ENCODE measurements at regions not wholly inside any gene's neighbourhood (a gene's known extent, or its start where the extent isn't known, plus 50 kb on each side); places are given as distances from the start of the nearest gene placed in this dataset.

GRCh38 chr14:104421401-104421821 is 158.2 kb upstream of the C14orf180 start:
- Histone ChIP-seq H3K36me3 (ENCODE audit: insufficient read depth, low read length, poor library complexity, severe bottlenecking) (no peaks in the 10 kb centered on the region), H3K4me1 (ENCODE audit: insufficient read depth, low read length, poor library complexity, severe bottlenecking) (no peaks in the 10 kb centered on the region), H3K27ac (ENCODE audit: low read depth, low read length, poor library complexity, severe bottlenecking) (no peak overlapping the region), H3K4me3 (ENCODE audit: low read depth, low read length, poor library complexity, severe bottlenecking) (no peak overlapping the region), H3K9me3 (ENCODE audit: low read depth, low read length, poor library complexity, severe bottlenecking) (no peaks in the 10 kb centered on the region), H3K27me3 (replicated peaks; ENCODE audit: insufficient read depth, low read depth, low read length, poor library complexity) (peaks cover 21% of the 10 kb centered on the region)
- TF ChIP-seq, protein P1, sequence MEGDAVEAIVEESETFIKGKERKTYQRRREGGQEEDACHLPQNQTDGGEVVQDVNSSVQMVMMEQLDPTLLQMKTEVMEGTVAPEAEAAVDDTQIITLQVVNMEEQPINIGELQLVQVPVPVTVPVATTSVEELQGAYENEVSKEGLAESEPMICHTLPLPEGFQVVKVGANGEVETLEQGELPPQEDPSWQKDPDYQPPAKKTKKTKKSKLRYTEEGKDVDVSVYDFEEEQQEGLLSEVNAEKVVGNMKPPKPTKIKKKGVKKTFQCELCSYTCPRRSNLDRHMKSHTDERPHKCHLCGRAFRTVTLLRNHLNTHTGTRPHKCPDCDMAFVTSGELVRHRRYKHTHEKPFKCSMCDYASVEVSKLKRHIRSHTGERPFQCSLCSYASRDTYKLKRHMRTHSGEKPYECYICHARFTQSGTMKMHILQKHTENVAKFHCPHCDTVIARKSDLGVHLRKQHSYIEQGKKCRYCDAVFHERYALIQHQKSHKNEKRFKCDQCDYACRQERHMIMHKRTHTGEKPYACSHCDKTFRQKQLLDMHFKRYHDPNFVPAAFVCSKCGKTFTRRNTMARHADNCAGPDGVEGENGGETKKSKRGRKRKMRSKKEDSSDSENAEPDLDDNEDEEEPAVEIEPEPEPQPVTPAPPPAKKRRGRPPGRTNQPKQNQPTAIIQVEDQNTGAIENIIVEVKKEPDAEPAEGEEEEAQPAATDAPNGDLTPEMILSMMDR (conservative IDR thresholded peaks at IDR 0.05; ENCODE audit: low read depth, low read length): no peak
- TF ChIP-seq EZH2 (IDR thresholded peaks at IDR 0.05; ENCODE audit: borderline replicate concordance, low read depth, low read length, poor library complexity, severe bottlenecking): no peak
- BruUV-seq (replicated peaks): no TSS peak
- ChIA-PET CTCF (no interaction called here), POLR2A (ENCODE audit: low non-redundant PET) (no interaction called here)
- intact Hi-C loops (cut with micrococcal nuclease; ENCODE audit: unreplicated experiment): no loop called here
- DNase-seq (ENCODE audit: low spot score): no peak

DNA sequence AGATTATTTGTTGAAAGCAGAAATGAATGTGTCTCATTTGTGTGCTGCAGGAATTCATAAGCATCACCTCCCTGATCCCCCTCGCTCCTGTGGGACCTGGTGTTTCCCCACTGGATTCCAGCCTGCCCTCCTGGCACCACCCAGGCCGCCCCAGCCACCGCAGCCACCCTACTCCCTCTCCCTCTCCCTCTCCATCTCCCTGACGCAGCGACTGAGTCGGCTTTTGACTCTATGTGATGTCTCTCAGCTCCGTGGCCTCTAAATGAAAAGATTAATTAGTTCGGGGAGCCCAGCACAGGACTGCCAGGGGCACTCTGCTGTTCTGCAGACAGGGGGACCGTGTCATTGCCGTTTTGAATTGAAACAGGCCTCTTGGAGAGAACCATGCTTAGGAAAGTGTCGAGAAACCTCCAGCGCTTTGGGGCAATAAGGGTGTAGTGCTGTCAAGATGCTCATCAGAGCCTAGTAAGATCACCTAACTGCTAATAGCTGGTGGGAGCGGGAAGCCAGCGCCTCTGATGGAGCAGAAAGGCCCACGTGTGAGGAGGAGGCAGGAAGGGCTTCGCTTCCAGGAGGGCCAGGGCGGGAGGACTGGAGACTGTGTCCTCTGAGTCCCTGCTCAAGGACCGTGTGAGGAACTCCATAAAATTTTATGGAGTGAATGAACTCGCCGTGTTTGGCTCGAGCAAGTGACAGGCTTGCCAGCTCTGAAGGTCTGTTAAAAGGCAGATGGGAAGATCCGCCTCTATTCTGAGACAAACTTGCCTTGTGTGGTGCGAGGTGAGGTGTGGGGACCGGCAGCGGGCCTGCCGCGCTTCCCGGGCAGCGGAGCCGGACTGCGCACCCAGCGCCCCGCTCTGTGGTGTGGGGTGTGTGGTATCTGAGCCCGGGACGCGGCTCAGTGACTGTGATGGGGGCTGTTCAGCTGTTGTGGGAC is 157.4 kb upstream of the C14orf180 start:
- intact Hi-C loops (cut with micrococcal nuclease; ENCODE audit: unreplicated experiment): no loop called here
- H3K27me3 ChIP-seq (replicated peaks; ENCODE audit: insufficient read depth, low read depth, low read length, poor library complexity): peaks cover 14% of the 10 kb centered on the region
- CTCF ChIA-PET: interaction anchor here (1.2 kb wide), 1 partner anchor 138 kb away, joined by 3 read pairs; no protein-coding TSS in a partner anchor
- H3K4me1 ChIP-seq (ENCODE audit: insufficient read depth, low read length, poor library complexity, severe bottlenecking): no peaks in the 10 kb centered on the region
- TF ChIP-seq EZH2 (IDR thresholded peaks at IDR 0.05; ENCODE audit: borderline replicate concordance, low read depth, low read length, poor library complexity, severe bottlenecking): no peak
- TF ChIP-seq, protein P1 (conservative IDR thresholded peaks at IDR 0.05; ENCODE audit: low read depth, low read length): no peak
- no peak overlapping the region for H3K4me3 ChIP-seq (ENCODE audit: low read depth, low read length, poor library complexity, severe bottlenecking)
- BruUV-seq (replicated peaks): no TSS peak
- H3K36me3 ChIP-seq (ENCODE audit: insufficient read depth, low read length, poor library complexity, severe bottlenecking): no peaks in the 10 kb centered on the region
- no peak for DNase-seq (ENCODE audit: low spot score)
- H3K27ac ChIP-seq (ENCODE audit: low read depth, low read length, poor library complexity, severe bottlenecking): no peak overlapping the region
- no peaks in the 10 kb centered on the region for H3K9me3 ChIP-seq (ENCODE audit: low read depth, low read length, poor library complexity, severe bottlenecking)
- POLR2A ChIA-PET (ENCODE audit: low non-redundant PET): no interaction called here

DNA sequence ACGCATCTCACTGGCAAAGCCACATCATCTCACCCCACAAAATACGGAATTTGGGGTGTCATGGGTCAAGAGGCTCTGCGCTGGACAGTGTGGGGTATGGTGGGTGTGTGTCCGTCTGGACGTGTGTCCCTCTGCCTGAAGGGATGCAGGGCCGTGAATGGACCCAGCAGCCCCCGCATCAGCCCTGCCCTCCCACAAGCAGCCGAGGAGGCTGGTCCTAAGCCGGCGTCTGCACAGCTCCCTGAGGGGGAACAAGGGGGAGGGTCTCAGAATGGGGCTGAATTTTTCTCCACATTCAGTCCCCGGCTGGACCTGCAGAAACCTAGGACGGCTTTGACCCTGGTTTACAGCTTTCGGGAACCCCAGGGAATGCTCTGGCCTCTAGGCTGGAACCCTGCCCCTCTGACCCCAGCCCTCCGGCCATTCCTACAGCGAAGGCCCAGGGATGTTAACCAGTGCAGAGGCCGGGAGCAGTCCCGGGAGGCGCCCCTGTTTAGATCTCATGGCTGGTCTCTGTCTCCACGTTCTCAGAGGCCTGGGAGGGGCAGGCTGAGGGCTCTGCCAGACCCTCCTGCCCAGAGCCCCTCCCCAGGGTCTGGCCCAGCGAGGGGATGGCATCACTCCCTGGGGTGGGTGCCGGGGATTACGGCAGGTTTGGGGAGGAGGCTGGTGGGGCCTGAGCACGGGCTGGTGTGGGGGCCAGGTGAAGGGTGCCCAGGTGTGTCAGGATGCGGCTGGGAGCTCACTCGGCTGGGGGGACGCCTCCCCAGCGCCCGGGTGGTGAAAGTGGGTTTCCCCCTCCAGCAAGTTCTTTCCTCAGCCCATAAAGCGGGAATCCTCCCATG is 156.5 kb upstream of the C14orf180 start:
- intact Hi-C loops (cut with micrococcal nuclease; ENCODE audit: unreplicated experiment): no loop called here
- CTCF ChIA-PET: interaction anchor here (1.2 kb wide), 1 partner anchor 137 kb away, joined by 3 read pairs; no protein-coding TSS in a partner anchor
- Histone ChIP-seq H3K36me3 (ENCODE audit: insufficient read depth, low read length, poor library complexity, severe bottlenecking) (no peaks in the 10 kb centered on the region), H3K27ac (ENCODE audit: low read depth, low read length, poor library complexity, severe bottlenecking) (no peak overlapping the region), H3K4me1 (ENCODE audit: insufficient read depth, low read length, poor library complexity, severe bottlenecking) (no peaks in the 10 kb centered on the region), H3K4me3 (ENCODE audit: low read depth, low read length, poor library complexity, severe bottlenecking) (no peak overlapping the region), H3K27me3 (replicated peaks; ENCODE audit: insufficient read depth, low read depth, low read length, poor library complexity) (peaks cover 6% of the 10 kb centered on the region), H3K9me3 (ENCODE audit: low read depth, low read length, poor library complexity, severe bottlenecking) (no peaks in the 10 kb centered on the region)
- DNase-seq (ENCODE audit: low spot score): no peak
- BruUV-seq (replicated peaks): no TSS peak
- TF ChIP-seq, protein P1 (conservative IDR thresholded peaks at IDR 0.05; ENCODE audit: low read depth, low read length): no peak
- no peak for TF ChIP-seq EZH2 (IDR thresholded peaks at IDR 0.05; ENCODE audit: borderline replicate concordance, low read depth, low read length, poor library complexity, severe bottlenecking)
- POLR2A ChIA-PET (ENCODE audit: low non-redundant PET): no interaction called here
